T1000 (cell line): ENCODE measurements at regions not wholly inside any gene's neighbourhood (a gene's known extent, or its start where the extent isn't known, plus 50 kb on each side); places are given as distances from the start of the nearest gene placed in this dataset.
"Not testable (repeated sequence)": the region's sequence is repeated elsewhere in the genome, so short reads cannot be mapped to it uniquely, and the experiment has no call there.

Experiments
- DNase-seq: peaks from one replicate; lab custom pipeline; 2025; ENCODE audit warnings: mixed read lengths; lab: John Stamatoyannopoulos, UW

DNA sequence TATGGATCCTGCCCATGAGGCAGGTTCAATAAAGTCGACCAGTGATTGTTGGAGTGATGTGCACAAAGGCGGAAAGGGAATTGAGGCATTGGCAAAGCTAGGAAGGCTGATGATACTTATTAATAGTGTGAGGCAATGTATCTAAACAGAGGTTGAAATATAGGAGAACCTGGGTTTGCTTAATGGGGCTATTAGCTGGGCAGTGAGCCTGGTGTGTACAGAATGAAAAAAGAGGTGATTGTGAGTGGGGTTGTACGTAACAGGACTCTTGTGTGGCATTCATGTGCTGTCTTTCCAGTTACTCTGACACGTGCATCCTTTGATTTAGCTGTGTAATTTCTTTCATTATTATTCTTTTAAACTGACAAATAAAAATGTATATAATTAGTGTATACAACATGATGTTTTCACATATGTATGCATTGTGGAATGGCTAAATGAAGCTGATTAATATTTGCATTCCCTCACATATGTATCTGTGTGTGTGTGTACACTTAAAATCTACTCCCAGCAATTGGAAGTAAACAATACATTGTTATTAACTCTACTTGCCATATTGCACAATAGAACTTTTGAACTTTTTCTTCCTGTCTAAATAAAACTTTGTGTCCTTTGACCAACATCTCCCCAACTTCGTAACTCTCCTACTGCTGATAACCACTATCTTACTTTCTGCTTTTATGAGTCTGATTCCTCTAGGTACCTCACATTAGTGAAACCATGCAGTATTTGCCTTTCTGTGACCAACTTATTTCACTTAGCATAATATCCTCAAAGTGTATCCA lies 220.5 kb upstream of the SLC35B3 start:
- DNase-seq, result no peak

DNA sequence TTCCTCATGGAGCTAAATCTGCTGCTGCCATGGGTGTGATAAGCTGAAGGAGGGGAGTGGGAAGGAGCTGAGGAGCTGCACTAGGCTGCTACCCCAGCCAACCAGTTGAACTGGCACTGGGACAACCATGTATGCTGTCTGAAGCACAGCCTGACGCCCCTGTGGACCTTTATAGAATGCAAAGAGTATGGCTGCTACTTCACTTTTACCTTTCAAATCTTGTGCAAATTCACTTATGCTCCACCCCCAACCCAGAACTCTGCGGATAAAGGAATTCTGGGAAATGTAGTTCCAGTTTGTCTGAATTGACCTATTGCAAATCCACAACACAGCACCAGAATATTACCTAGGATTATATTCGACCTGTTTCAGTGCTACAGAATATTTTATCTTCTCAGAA lies 217.4 kb upstream of the SLC35B3 start:
- no peak for DNase-seq

DNA sequence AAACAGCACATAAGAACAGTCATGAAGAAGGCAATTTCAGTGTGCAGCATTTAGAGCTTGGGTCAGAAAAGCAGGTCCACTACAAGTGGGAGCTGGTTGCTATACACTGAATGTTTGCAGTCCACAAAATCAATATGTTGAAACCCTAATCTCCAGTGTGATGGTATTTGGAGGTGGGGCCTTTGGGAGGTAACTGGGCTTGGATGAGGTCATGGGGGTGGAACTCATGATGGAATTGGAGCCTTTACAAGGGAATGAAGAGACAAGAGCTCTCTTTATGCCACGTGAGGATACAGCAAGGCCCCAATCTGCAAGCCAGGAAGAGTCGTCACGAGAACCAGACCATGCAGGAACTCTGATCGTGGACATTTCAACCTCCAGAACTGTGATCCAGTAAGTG lies 216.7 kb upstream of the SLC35B3 start:
- DNase-seq, result no peak

DNA sequence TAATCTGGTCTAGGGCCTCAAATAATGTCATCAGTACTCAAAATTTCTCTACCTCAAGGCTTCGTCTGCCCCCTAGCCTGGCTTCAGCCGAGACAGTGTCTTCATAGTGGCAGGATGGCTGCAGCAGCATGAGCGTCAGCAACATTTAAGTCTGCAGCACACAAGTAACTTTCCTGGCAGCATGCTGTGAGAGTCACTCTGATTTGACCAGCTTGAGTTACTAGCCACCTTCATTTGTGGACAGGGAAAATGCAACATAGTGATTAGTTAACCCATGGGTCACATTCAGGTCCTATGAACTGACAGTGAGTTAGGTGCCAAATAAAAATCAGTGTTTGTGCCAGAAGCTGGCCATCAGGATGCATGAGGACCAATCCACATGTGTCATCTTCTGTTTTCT lies 209.9 kb upstream of the SLC35B3 start:
- DNase-seq, result no peak

DNA sequence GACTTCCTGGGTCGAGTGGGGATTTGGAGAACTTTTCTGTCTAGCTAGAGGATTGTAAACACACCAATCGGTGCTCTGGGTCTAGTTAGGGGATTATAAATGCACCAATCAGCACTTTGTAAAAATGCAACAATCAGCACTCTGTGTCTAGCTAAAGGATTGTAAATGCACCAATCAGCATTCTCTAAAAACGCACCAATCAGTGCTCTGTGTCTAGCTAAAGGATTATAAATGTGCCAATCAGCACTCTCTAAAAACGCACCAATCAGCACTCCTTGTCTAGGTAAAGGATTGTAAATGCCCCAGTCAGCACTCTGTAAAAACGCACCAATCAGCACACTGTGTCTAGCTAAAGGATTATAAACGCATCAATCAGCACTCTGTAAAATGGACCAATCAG lies 209.0 kb upstream of the SLC35B3 start:
- no peak for DNase-seq

DNA sequence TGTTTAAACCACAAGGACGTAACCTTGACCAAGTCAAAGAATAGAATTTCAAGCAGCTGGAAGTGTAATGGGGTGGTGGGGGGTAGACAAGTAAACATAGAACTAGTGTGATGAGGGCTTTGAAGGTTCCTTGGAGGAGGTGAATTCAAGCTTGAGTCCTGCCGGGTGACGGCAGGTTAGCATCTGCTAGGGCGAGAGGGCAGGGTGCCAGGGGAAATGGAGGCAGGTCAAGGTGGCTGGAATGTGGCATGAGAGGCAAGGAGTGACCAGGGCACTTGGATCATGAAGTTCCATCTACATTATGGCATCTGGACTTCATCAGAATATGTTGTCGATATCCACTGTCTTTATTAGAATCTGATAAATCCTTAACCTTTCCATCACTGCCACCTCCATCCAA lies 207.5 kb upstream of the SLC35B3 start:
- no peak for DNase-seq

DNA sequence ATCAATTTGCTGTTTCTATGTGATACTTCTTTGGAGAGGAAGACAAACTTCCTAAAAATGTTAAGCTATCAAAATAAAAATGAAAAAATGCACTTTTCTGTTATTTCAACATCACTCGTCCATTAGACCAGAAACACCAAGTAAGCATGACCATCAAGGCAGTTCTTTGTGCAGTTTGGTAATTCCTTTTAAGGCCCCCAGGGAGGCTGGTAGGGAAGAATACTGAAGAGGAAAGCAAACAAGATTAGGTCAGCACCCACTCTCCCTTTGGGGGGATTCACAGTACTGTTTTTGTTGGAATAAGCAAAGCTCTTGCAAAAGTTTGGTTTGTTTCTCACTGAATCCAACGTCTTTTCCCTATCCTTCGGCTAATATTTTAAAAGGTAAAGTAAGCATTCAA lies 206.8 kb upstream of the SLC35B3 start:
- no peak for DNase-seq

DNA sequence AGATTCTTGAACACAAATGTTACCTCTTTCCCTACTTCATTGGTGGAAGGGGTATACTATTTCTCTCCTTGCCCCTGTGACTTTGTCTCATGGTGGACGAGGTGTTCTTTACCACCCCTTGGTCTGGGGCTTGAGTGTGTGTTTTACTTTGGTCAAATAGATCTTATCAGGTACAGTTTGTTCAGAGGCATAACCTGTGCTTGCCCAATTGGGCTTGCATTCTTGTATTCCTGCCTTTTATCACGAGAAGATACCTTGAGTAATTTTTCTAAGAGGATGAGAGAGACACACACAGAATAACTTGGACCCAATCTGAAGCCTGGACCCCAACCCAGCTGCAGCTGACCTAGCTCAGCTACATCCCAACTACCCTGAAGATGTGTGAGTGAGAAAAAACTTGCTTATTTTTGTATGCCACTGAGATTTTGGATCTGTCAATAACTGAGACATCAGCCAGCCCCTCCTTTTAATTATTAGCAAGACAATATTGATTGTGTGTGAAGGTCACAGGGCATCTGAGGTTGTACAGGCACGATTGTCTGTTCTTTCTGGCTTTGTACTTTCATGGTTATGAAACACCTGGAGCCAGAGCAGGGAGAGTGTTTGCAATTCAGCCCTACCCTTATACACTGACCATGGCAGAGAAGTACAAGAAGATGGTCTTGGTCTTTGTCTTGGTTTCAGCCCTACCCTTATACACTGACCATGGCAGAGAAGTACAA lies 204.7 kb upstream of the SLC35B3 start:
- no peak for DNase-seq

DNA sequence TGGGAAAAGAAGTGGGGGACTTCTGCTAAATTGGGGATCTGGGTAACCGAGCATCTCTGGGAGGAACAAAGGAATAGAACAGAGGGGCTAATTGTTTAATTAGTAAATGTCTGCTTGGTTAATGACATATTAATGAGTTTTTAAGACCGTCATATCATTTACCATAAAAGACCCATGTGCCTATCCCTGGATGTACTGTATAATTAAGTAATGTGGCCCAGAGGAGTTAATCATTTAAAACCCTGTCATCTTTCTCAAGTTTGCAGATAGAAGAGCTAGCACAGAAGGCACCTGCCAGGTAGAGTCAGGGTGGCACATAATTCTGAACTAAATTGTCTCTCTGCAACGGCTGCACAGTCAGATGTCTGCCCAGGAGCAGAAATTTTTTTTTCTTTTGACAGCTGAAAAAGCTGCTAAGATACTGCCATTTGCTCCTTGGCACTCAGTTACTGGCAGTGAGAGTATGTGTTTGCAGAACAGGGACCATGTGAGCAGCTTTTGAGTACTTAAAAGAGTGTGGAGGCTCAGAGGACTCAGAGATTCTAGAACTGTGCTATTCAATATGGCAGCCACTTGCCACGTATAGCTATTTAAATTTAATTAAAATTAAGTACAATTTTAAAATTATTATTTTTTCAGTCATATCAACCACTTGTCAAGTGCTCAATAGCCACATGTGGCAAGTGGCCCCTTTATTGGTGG lies 202.7 kb upstream of the SLC35B3 start:
- no peak for DNase-seq

DNA sequence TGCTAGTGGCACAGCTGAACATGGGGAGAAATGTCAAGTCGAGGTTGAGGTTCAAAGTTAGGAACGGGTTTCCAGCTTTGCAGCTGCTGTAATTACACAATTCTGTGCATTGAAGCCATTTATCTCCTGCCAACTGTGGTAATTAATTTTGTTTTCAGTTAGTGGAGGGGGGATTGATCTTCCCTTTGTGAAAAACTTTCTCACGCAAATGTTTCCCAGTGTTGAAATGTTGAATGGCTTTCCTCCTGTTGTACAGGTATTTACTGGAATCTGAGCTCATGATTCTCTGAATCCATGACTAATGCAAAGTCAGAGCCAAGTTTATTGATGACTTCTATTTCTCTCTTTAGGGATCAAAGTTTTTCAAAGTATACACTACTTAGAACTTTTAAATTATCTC lies 198.4 kb upstream of the SLC35B3 start:
- DNase-seq, result no peak

DNA sequence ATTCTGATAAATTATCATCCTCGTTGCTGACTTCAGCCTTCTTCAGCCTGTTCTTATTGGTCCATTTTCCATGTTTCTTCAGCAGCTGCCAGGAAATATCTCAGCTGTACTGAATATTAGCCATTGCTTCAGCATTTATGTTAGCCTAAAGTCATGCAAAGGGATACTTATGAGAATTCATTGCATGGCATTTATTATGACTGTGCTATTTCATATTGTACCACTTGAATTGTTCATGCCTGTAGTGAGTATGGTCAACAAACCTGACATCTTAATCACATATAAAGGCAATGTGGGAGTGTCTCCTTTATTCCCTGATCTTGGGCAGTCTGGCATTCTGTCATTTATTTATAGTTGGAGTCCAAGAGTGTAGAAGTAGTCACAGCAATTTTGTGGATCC lies 193.4 kb upstream of the SLC35B3 start:
- no peak for DNase-seq

DNA sequence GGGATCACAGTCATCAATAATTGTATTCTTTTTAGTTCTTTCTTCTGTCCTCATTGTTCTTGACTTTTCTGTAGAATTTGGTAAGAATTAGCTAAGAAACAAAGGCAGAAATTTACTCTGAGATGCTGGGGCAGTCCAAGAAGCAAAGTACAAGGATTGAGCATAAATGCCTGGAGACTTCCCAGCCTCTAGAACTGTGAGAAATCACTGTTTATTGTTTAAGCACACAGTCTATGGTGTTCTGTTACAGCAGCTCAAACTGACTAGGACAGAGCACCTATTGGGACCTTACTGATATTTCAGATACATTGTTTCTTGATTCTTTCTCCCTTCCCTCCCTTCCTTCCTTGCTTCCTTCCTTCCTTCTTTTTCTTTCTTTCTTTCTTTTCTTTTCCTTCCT lies 192.7 kb upstream of the SLC35B3 start:
- no peak for DNase-seq

DNA sequence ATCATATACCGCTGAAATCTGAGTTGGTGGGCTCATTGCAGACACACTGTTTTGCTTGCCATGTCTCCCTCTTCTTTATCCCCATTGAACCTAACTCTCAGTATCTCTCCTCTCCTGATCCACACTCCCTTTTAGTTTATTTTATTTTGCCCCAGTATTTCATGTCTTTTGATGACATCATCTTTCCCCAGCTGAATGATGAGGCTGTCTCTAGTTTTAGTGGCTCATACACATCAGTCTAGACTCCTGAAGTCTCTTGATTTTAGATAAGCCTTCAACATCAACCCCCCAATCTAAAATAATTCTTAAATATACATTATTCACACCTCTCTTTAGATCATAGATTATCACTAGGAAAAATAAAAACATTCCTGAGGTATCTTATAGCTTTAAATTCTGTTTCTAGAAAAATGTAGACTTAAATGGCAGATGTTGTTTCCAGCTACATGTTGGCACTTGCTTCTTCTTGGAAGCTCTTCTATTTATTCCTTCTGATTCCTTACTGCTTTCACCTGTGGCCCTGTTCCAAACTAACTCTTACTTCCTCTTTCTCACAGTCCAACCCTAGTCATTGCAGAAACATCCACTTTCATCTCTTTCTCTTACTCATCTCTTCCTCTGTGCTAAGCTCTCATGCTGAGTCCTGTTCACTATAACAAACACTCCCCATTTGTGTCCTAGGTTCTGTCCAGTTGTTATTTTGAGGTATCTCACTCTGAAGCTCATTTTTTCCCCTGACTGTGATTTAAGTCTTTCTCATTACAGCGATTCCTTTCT lies 191.9 kb upstream of the SLC35B3 start:
- no peak for DNase-seq

DNA sequence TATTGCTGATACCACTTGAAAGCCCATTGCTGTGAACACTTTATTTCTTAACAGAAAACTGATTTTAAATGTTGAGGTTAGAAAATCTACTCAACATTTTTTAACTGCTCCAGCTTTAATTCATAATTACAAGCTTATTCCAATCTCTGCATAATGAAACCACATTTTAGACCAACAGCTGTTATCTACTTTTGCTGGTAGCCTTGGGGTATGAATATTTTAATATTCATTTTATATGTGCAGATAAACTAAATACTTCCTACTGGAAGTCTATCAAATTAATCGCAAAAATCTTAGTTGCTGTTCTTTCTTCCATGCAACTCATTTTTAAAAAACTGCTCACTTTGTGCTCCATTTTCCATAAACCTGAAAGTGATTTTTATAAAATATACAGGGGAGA lies 189.3 kb upstream of the SLC35B3 start:
- DNase-seq, result no peak

DNA sequence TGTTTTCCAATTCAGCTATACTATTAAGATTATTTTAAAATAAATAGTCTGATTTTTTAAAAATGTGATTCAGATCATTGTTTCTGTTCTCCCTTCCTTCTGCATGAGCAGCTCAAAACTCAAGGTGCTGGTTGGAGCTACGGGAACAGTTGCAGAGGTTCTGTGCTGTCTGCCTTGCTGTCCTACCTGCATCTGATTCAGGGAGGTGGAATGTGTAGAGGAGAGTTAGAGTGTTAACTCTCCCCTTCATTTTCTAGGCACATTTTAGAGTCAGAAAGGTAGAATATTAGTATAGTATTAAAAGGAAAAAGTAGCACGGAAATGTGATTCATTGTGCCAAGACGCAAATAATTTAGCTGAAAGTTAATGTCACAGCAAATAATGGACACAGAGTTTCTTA lies 188.1 kb upstream of the SLC35B3 start:
- DNase-seq, result no peak

DNA sequence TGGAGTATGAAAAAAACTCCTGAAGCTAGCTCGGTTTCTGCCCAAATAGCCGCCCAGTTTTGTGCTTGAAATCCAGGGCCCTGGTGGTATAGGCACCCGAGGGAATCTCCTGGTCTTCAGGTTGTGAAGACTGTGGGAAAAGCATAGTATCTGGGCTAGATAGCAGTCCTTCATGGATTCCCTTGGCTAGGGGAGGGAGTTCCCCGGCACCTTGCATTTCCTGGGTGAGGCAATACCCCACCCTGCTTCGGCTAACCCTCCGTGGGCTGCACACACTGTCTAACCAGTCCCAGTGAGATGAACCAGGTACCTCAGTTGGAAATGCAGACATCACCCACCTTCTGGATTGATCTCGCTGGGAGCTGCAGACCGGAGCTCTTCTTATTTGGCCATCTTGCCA lies 184.5 kb upstream of the SLC35B3 start:
- DNase-seq, result no peak

DNA sequence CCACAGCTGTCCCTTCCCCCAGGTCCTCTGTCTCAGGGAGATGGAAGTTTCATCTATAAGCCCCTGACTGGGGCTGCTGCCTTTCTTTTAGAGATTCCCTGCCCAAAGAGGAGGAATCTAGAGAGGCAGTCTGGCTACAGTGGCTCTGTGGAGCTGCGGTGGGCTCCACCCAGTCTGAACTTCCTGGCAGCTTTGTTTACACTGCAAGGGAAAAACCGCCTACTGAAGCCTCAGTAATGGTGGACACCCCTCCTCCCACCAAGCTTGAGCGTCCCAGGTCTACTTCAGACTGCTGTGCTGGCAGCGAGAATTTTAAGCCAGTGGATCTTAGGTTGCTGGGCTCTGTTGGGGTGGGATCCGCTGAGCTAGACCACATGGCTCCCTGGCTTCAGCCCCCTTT lies 184.1 kb upstream of the SLC35B3 start:
- DNase-seq, result not testable (repeated sequence)

DNA sequence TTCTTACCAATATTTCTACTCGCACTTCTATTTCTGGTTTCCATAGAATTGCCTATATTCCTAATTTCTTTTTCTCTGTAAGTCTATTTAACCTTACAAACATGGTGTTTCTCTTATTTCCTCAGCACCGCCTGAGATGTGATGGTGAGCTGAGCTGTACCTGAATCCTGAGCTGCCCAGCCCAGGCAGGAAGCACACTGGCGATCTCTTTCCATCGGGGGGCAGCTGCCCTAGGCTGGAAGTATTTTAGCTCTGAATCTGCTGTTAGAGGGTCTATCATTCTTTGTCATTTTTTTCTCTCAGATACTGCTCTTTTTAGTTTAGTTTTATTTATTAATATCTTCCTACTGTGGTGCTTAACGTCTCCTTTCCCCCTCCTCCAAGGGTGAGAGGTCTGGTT lies 173.4 kb upstream of the SLC35B3 start:
- DNase-seq, result no peak

DNA sequence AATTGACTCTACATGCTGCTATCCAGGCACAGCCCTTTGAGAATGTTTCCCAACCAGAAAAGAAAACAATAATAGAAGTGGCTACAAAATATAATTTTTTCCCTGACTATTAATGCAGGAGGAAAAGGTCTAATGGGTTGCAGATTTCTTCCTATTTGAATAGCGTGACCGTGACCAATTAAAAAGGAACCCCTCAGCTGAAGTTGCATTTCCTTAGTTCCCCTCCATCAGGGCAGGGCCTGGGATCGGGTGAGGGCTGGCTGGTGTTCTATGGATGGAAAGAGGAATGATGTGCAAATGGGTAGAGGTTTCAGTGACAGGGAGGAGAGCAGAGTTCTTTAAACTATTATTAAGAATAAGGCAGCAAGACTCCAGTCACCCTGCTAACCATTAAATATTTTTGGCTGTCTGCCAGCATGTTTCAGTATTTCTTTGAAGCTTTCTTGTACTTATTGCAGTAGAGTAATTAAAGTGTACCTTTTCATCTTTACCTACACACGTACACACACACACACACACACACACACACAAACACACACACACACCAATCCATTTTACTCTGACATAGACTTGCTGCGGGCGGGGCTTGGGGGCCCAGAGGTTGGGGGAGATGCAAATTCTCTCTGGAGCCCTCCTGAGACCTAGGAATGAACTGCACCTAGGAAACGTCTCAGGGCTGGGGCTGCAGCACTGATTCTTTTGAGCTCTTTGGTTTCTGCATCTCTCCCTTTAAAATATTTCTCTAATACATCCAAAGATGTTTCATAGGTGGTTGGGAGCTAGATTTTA lies 154.8 kb upstream of the SLC35B3 start:
- DNase-seq, result no peak

DNA sequence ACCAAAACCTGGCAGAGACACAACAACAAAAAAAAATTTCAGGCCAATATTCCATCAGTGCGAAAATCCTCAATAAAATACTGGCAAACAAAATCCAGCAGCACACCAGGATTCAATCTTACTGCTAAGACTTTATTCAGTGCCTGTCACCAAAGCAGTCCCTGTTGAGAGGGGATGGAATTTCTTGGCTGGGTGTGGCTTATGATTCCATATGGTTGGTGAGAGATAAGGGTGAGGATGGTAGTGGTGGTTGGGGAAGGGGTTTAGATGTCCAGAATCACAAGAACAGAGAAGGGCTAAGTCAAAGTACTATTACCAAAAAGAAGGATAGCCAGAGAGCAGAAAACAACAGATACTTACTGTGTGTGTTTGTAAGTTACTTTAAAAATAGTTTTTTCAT lies 152.8 kb upstream of the SLC35B3 start:
- DNase-seq, result no peak

DNA sequence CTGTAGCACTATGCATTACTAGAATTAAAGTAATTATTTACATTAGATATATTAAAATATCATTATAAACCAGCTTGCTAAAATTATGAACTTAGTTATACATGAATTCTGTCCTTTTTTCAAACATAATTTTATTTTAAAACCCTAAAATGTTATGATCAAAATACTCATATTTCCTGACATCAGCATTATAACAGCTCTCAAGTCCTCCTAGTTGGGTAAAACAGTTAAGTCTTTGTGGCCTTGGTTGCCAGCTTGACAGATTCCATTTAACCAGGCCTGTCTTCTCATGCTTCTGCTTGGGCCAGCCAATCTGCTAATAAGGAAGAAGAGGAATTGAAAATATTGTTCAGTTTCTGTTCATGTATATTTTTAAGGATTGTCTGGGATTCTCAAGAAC lies 147.9 kb upstream of the SLC35B3 start:
- no peak for DNase-seq

DNA sequence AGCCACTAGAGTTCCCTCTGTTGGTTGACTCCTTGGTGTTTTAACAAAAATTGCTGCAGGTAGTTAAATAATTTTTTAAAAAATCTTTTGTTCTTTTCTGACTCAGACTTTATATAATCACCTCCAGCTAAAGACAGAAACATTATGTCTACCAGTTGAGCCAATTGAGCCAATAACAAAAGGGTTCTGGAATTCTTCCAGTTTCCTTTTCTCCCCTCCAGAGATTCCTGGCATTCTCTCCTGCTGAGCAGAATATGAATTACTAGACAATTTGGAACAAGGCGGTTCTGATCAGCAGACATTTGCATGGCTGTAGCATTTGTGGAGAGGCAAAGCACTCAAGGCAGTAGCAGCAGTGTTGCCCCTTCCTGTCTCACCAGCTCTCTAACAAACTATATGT lies 144.0 kb upstream of the SLC35B3 start:
- no peak for DNase-seq
